Heart left ventricle (tissue), 13 donors: ENCODE measurements at regions not wholly inside any gene's neighbourhood (a gene's known extent, or its start where the extent isn't known, plus 50 kb on each side); places are given as distances from the start of the nearest gene placed in this dataset.

Experiments used
- CTCF ChIP-seq, 12 donors: fragments of 200-600 bp; sonication (generic) in 4 of 12; IDR thresholded peaks; one replicate each; pipeline versions ENCODE4 v1.5.0 to v1.8.0; 2018 to 2022; ENCODE audit warnings: antibody characterized with exemption in 12 of 12, mild to moderate bottlenecking in 5 of 12
- POLR2A ChIP-seq, 2 donors: fragments of 450-650 bp; IDR thresholded peaks; one replicate each; pipeline ENCODE4 v1.6.1; 2017; ENCODE audit warnings: antibody characterized with exemption in 2 of 2, mild to moderate bottlenecking in 2 of 2, moderate library complexity in 2 of 2
- donor health status: ischemic (EF 13 %, LVEDD 7.1; RV severe dilation, severe dysfunction).
- donor health status: DM: no; HTN: yes; CAD: no.
- donor health status: DM: no; HTN: no; CAD: no.
- donor health status: ischemic (EF 25% LVEDD 6.9; RV normal size, moderate dysfunction).
- donor health status: ischemic (EF 25% LVEDD 5.7; RV mildly dilated, moderate dysfunction).
- donor health status: ischemic (EF 35%, LVEDD 5.7; RV mildly dilated, moderate dysfunction).
- donor health status: nonischemic (EF 11% LVEDD 7.7; RV severe dilation, severe dysfunction).
- donor health status: DM: yes; HTN: yes; CAD: no.
- donor health status: PGD.
- donor health status: ischemic (EF 29% LVEDD 5.4; RV normal size, mild dysfunction).
- donor health status: nonischemic (EF 23%, LVEDD 6.1; RV moderate dilation, normal function).

GRCh38 chr10:16030562-16030961 is 170.3 kb upstream of the MINDY3 start:
- TF ChIP-seq POLR2A (IDR thresholded peaks at IDR 0.05) (no peak), CTCF (IDR thresholded peaks at IDR 0.05) (no peak)
